ENCODE measurements at regions not wholly inside any gene's neighbourhood (a gene's known extent, or its start where the extent isn't known, plus 50 kb on each side); places are given as distances from the start of the nearest gene placed in this dataset.

DNA sequence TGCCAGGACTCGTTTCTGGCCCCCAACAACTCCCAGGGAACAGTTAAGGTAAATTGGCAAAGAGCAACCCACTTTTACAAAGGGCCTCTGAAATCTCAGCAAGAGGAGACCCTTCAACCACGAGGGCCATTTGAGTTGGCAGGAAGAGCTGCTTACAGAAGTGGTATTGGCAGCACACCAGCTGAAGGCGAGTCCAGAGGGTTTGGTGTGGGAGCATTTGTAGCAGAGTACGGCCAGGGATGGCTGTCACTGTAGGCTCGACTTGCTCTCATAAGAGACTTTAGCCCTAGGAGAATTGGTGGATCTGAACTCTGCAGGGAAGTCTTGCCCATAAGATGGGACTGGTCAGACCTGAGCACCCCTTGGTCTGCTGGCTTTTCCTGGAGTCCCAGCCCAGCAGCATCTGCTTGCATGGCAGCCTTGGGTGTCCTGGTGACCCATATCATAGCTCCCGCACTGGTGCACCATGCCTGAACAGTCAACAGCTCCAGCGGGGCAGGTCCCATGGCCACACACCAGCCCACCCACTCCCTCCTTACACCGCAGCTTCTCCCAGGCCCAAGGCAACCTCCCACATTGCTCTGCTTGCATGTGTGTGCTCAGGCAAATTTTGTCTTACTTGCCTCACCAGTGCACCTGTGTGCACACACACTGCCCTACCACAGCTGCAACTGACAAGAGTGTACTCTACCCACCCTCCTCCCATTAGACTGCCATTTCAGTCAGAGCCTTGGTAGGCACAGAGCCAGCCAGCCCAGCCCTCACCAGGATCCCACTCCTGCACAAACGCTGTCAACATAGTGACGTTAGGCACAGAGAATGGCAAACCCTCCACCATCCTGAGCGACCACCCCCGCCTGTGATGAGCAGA, 861.6 kb upstream of the DPPA4 start:
- Histone ChIP-seq H3K27me3 (ENCODE audit: insufficient read depth, poor library complexity, severe bottlenecking) (no peaks in the 10 kb centered on the region), H3K27ac (replicated peaks) (no peak overlapping the region), H3K4me3 (replicated peaks; ENCODE audit: insufficient read depth, low read length) (no peak overlapping the region)
- DNase-seq (ENCODE audit: low read depth in 1 of 2, low spot score in 1 of 2), result no peak
- TF ChIP-seq SPI1 (IDR thresholded peaks at IDR 0.05; ENCODE audit: borderline replicate concordance, low read depth) (no peak), GABPA (IDR thresholded peaks at IDR 0.05; ENCODE audit: low read depth) (no peak), POLR2AphosphoS5 (IDR thresholded peaks at IDR 0.05; ENCODE audit: low read depth) (no peak)
- TF ChIP-seq, protein P1, sequence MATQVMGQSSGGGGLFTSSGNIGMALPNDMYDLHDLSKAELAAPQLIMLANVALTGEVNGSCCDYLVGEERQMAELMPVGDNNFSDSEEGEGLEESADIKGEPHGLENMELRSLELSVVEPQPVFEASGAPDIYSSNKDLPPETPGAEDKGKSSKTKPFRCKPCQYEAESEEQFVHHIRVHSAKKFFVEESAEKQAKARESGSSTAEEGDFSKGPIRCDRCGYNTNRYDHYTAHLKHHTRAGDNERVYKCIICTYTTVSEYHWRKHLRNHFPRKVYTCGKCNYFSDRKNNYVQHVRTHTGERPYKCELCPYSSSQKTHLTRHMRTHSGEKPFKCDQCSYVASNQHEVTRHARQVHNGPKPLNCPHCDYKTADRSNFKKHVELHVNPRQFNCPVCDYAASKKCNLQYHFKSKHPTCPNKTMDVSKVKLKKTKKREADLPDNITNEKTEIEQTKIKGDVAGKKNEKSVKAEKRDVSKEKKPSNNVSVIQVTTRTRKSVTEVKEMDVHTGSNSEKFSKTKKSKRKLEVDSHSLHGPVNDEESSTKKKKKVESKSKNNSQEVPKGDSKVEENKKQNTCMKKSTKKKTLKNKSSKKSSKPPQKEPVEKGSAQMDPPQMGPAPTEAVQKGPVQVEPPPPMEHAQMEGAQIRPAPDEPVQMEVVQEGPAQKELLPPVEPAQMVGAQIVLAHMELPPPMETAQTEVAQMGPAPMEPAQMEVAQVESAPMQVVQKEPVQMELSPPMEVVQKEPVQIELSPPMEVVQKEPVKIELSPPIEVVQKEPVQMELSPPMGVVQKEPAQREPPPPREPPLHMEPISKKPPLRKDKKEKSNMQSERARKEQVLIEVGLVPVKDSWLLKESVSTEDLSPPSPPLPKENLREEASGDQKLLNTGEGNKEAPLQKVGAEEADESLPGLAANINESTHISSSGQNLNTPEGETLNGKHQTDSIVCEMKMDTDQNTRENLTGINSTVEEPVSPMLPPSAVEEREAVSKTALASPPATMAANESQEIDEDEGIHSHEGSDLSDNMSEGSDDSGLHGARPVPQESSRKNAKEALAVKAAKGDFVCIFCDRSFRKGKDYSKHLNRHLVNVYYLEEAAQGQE (IDR thresholded peaks at IDR 0.05; ENCODE audit: insufficient replicate concordance, low read depth), result no peak
- TF ChIP-seq, protein P2, sequence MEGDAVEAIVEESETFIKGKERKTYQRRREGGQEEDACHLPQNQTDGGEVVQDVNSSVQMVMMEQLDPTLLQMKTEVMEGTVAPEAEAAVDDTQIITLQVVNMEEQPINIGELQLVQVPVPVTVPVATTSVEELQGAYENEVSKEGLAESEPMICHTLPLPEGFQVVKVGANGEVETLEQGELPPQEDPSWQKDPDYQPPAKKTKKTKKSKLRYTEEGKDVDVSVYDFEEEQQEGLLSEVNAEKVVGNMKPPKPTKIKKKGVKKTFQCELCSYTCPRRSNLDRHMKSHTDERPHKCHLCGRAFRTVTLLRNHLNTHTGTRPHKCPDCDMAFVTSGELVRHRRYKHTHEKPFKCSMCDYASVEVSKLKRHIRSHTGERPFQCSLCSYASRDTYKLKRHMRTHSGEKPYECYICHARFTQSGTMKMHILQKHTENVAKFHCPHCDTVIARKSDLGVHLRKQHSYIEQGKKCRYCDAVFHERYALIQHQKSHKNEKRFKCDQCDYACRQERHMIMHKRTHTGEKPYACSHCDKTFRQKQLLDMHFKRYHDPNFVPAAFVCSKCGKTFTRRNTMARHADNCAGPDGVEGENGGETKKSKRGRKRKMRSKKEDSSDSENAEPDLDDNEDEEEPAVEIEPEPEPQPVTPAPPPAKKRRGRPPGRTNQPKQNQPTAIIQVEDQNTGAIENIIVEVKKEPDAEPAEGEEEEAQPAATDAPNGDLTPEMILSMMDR (IDR thresholded peaks at IDR 0.05; ENCODE audit: insufficient read depth, low read length), result no peak

DNA sequence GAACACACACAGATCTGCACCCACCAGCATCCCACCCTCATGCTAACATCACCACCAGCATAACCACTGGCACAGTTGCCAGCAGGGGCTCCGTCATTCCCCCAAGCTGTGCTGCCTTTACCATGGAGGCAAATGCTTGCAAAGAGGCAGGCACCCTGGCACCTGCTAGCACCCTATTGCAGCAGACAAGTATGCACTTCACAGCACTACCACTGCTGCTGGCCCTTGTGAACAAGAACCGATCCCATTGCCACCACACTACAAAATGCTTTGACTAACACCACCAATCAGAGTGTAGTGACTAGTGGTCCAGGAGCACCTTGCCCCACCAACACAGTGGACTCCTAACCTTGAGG, 862.2 kb upstream of the DPPA4 start:
- DNase-seq (ENCODE audit: low read depth in 1 of 2, low spot score in 1 of 2), result no peak
- no peak for TF ChIP-seq POLR2AphosphoS5 (IDR thresholded peaks at IDR 0.05; ENCODE audit: low read depth)
- TF ChIP-seq SPI1 (IDR thresholded peaks at IDR 0.05; ENCODE audit: borderline replicate concordance, low read depth), result no peak
- TF ChIP-seq, protein P2 (IDR thresholded peaks at IDR 0.05; ENCODE audit: insufficient read depth, low read length), result no peak
- TF ChIP-seq, protein P1 (IDR thresholded peaks at IDR 0.05; ENCODE audit: insufficient replicate concordance, low read depth), result no peak
- TF ChIP-seq GABPA (IDR thresholded peaks at IDR 0.05; ENCODE audit: low read depth), result no peak
- H3K27me3 ChIP-seq (ENCODE audit: insufficient read depth, poor library complexity, severe bottlenecking), result no peaks in the 10 kb centered on the region

DNA sequence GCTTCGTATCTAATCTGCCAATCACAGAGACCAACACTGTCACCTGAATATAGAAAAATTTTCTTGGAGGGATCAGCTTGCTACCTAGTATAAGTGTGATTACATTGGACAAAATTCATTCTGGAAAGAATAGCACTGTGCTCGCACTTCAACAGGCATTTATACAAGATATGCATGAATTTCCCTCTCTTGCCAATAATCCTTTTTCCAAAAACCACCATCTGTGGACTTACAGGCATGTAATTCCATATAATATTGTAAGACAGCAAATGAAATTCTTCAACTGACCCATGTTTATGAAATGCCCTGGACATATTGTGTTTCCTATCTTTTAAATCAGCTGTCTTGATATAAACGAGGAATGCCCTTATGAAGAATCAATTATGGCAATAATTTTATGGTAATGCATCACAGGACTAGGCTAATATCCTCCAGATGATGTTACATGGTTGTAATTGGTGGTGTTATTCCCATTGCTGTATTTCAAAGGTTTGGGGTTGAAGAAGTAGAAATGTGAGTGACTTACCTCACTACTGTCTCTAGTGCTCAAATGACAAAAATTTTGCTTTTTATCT, 861.4 kb upstream of the NECTIN3 start:
- TF ChIP-seq SPI1 (IDR thresholded peaks at IDR 0.05; ENCODE audit: borderline replicate concordance, low read depth) (no peak), POLR2AphosphoS5 (IDR thresholded peaks at IDR 0.05; ENCODE audit: low read depth) (no peak), GABPA (IDR thresholded peaks at IDR 0.05; ENCODE audit: low read depth) (no peak)
- TF ChIP-seq, protein P2 (IDR thresholded peaks at IDR 0.05; ENCODE audit: insufficient read depth, low read length), result no peak
- TF ChIP-seq, protein P1 (IDR thresholded peaks at IDR 0.05; ENCODE audit: insufficient replicate concordance, low read depth), result no peak
- DNase-seq (ENCODE audit: low read depth in 1 of 2, low spot score in 1 of 2), result no peak
- no peak overlapping the region for H3K27ac ChIP-seq (replicated peaks)
- no peak overlapping the region for H3K4me3 ChIP-seq (replicated peaks; ENCODE audit: insufficient read depth, low read length)
- H3K27me3 ChIP-seq (ENCODE audit: insufficient read depth, poor library complexity, severe bottlenecking), result no peaks in the 10 kb centered on the region

More for the DNA sequence above, 862.2 kb upstream of the DPPA4 start:
- H3K4me3 ChIP-seq (replicated peaks; ENCODE audit: insufficient read depth, low read length), result no peak overlapping the region
- no peak overlapping the region for H3K27ac ChIP-seq (replicated peaks)
